ENCODE measurements at regions not wholly inside any gene's neighbourhood (a gene's known extent, or its start where the extent isn't known, plus 50 kb on each side); places are given as distances from the start of the nearest gene placed in this dataset.
"Not testable (repeated sequence)": the region's sequence is repeated elsewhere in the genome, so short reads cannot be mapped to it uniquely, and the experiment has no call there.

DNA sequence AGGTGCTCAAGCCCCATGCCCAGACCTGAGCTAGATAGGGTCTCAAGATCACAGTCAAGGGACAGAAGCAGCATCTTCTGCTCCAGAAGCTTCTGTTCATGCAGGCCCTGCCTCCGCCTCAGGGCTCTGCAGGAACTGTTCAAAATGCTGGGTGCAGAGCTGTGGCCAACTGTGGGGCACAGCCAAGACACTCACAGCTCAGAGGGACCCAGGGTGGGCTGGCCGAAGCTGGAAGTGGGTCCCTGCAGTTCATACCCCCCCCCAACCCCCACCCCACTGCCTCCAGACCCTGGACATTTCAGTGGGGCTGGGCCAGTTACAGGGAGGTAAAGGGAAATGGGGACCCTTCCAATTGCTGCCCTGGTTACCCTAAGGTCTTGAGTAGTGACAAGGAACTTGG lies 129.0 kb downstream of the CRYBB2 start (continued):
- TF ChIP-seq CBX5 (IDR thresholded peaks at IDR 0.05; ENCODE audit: low read depth, low read length) (no peak), RAD21 (IDR thresholded peaks at IDR 0.05 in 1 of 2, conservative IDR thresholded peaks at IDR 0.05 in 1 of 2; ENCODE audit: low read depth in 2 of 2, low read length in 2 of 2) (no peak), JUND (IDR thresholded peaks at IDR 0.05; ENCODE audit: low read length) (no peak)
- TF ChIP-seq, protein P1, sequence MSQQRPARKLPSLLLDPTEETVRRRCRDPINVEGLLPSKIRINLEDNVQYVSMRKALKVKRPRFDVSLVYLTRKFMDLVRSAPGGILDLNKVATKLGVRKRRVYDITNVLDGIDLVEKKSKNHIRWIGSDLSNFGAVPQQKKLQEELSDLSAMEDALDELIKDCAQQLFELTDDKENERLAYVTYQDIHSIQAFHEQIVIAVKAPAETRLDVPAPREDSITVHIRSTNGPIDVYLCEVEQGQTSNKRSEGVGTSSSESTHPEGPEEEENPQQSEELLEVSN (IDR thresholded peaks at IDR 0.05) = no peak

DNA sequence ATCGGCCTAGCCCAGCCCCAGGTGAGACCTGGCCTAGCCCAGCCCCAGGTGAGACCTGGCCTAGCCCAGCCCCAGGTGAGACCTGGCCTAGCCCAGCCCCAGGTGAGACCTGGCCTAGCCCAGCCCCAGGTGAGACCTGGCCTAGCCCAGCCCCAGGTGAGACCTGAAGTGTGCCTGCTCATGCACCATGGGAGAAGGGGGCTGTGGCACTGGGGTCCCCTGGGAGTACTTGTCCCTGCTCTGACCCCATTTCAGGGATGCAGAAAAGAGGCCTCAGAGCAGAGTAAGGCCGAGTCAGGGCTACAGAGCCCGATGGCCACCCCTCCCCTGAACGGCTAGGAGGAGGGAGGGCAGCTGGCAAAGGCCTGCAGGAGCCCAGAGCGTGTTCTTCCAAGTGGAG lies 129.6 kb downstream of the CRYBB2 start:
- H4K91ac ChIP-seq (replicated peaks; ENCODE audit: insufficient read length, low read length); H4K8ac ChIP-seq (ENCODE audit: extremely low read depth, insufficient read depth, low read length); H2BK12ac ChIP-seq (ENCODE audit: low read depth, low read length); H2BK5ac ChIP-seq (ENCODE audit: low read depth, low read length); H3K4me2 ChIP-seq (ENCODE audit: insufficient read depth in 1 of 2, low read depth in 2 of 2, low read length in 2 of 2); H3K27me3 ChIP-seq (replicated peaks in 1 of 4; ENCODE audit: control insufficient read depth in 3 of 4, extremely low read depth in 1 of 4, insufficient read depth in 3 of 4, low read length in 3 of 4); H3K4me3 ChIP-seq (ENCODE audit: extremely low read depth in 1 of 4, insufficient read depth in 2 of 4, low read depth in 3 of 4, low read length in 4 of 4); H2BK15ac ChIP-seq (ENCODE audit: low read length); H3K14ac ChIP-seq (ENCODE audit: insufficient read length); H2BK120ac ChIP-seq (replicated peaks; ENCODE audit: low read depth, low read length); H3K79me1 ChIP-seq (ENCODE audit: low read depth, low read length); H4K20me1 ChIP-seq (replicated peaks in 1 of 2; ENCODE audit: control insufficient read depth in 1 of 2, insufficient read depth in 2 of 2, low read length in 2 of 2); H2BK20ac ChIP-seq (ENCODE audit: low read length); H3K4me1 ChIP-seq (replicated peaks in 1 of 4; ENCODE audit: control insufficient read depth in 3 of 4, insufficient read depth in 4 of 4, low read length in 3 of 4); H3K9ac ChIP-seq (replicated peaks in 1 of 4; ENCODE audit: extremely low read depth in 1 of 4, low read depth in 3 of 4, low read length in 3 of 4); DNase-seq (ENCODE audit: low read depth in 1 of 2, low spot score in 2 of 2); H3K4ac ChIP-seq (replicated peaks; ENCODE audit: insufficient read length, low read depth, low read length); H3K27ac ChIP-seq (ENCODE audit: low read depth, low read length); H4K5ac ChIP-seq (ENCODE audit: insufficient read length, low read depth, low read length); FAIRE-seq; H3K23ac ChIP-seq (ENCODE audit: insufficient read length); H3K79me2 ChIP-seq (ENCODE audit: control insufficient read depth in 1 of 2, insufficient read depth in 2 of 2, low read length in 2 of 2); POLR2A ChIA-PET (ENCODE audit: partially characterized antibody); H3K56ac ChIP-seq (replicated peaks; ENCODE audit: insufficient read length, low read depth, low read length); H2AK5ac ChIP-seq (ENCODE audit: low read depth, low read length); H3K18ac ChIP-seq (ENCODE audit: extremely low read depth, low read length); H3K23me2 ChIP-seq (ENCODE audit: low read depth, low read length); H2AFZ ChIP-seq (ENCODE audit: low read length): not testable (repeated sequence)
- H3K9me3 ChIP-seq (ENCODE audit: insufficient read depth in 2 of 2, low read depth in 1 of 2, low read length in 1 of 2) = peaks cover 5 to 31% of the 10 kb centered on the region in 2 experiments; a peak in 3 of 4 replicates
- WGBS, 2 experiments (ENCODE audit: extremely low coverage in 1 of 2, insufficient coverage in 1 of 2, insufficient read length in 1 of 2, insufficient replicate concordance in 2 of 2, low coverage in 1 of 2, low lambda C conversion rate in 2 of 2, missing lambda C conversion rate in 1 of 2) = 93% methylated on average over 2 of the region's 5 CpGs; no CpG with 5 or more reads in 1 of the 2 experiments
- CTCF ChIA-PET (ENCODE audit: partially characterized antibody) = interaction anchor here (1.2 to 1.7 kb wide), 5 partner anchors 9 to 147 kb away, joined by 3 to 7 read pairs (median 5); no protein-coding TSS in a partner anchor
- H3K36me3 ChIP-seq (ENCODE audit: control insufficient read depth in 2 of 4, insufficient read depth in 4 of 4, low read length in 3 of 4) = peaks cover 0 to 34% (median 10%) of the 10 kb centered on the region in 4 experiments; a peak in 5 of 8 replicates

All from H1 (cell line).